ENCODE measurements at regions not wholly inside any gene's neighbourhood (a gene's known extent, or its start where the extent isn't known, plus 50 kb on each side); places are given as distances from the start of the nearest gene placed in this dataset.

- H3K4me1 ChIP-seq (ENCODE audit: control insufficient read depth in 2 of 2, insufficient read depth in 2 of 2, low read length in 2 of 2) = no peaks in the 10 kb centered on the region
- no peak overlapping the region for H3K27ac ChIP-seq (ENCODE audit: low read depth, low read length)
- intact Hi-C loops (cut with micrococcal nuclease) = no loop called here
- Mint-ChIP-seq H3K36me3 (peaks cover 0 to 8% (median 0%) of the 10 kb centered on the region in 5 donors), H3K4me1 (no peaks in the 10 kb centered on the region), H3K9me3 (peaks cover 2 to 15% (median 11%) of the 10 kb centered on the region in 11 donors), H3K27ac (no peak overlapping the region), H3K27me3 (peaks cover 0 to 15% (median 0%) of the 10 kb centered on the region in 5 donors), H3K4me3 (no peak overlapping the region)
- ATAC-seq (no peak), DNase-seq (no peak)
- peaks cover 0 to 7% (median 0%) of the 10 kb centered on the region in 3 experiments for H3K9me3 ChIP-seq (ENCODE audit: control insufficient read depth in 2 of 3, low read length in 3 of 3)
- no peaks in the 10 kb centered on the region for H3K27me3 ChIP-seq (ENCODE audit: control insufficient read depth in 2 of 2, insufficient read depth in 2 of 2, low read length in 2 of 2)
- H3K36me3 ChIP-seq (ENCODE audit: control insufficient read depth in 2 of 3, insufficient read depth in 3 of 3, low read length in 3 of 3) = no peaks in the 10 kb centered on the region
- ChIA-PET POLR2A (no interaction called here), CTCF (no interaction called here)
- no peak overlapping the region for H3K4me3 ChIP-seq (ENCODE audit: low read length)
These were observed 545.5 kb downstream of the TCERG1L start for GRCh38 chr10:130766071-130766470.

DNA sequence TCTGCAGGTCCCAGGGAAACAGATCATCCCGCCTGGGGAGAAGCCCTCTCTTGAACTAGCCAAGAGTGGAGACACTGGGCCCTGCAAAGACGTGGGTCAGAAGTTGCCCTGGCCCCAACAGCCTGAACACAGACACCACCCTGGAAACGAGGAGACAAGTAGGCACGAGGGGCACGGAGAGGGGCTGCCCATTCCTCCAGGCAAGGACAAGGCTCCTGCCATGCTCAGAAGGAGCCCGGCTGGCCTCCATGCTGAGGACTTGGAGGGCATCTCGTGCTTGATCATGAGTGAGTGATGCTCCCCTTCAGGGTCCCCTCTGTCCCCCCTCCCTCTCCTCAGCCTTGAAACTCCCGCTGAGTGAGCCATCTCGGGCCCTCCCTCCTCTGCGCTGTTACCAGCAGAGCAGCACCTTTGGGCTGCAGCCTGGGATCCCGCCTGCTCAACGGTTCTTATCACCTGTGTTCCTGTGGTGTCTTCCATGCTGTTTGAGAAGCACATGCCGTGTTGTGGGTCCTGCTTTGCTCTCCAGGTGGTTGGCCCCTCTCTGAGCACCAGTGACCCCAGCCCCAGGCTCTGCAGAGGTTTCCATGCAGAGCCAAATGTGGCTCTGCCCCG, 544.3 kb downstream of the TCERG1L start:
- H3K36me3 ChIP-seq (ENCODE audit: control insufficient read depth in 2 of 3, insufficient read depth in 3 of 3, low read length in 3 of 3) = no peaks in the 10 kb centered on the region
- peaks cover 0 to 23% (median 0%) of the 10 kb centered on the region in 5 donors for H3K27me3 Mint-ChIP-seq
- DNase-seq = no peak
- intact Hi-C loops (cut with micrococcal nuclease) = no loop called here
- H3K4me1 Mint-ChIP-seq = no peaks in the 10 kb centered on the region
- no peaks in the 10 kb centered on the region for H3K4me1 ChIP-seq (ENCODE audit: control insufficient read depth in 2 of 2, insufficient read depth in 2 of 2, low read length in 2 of 2)
- H3K27me3 ChIP-seq (ENCODE audit: control insufficient read depth in 2 of 2, insufficient read depth in 2 of 2, low read length in 2 of 2) = no peaks in the 10 kb centered on the region
- H3K27ac Mint-ChIP-seq = no peak overlapping the region
- peaks cover 0 to 6% (median 0%) of the 10 kb centered on the region in 3 experiments for H3K9me3 ChIP-seq (ENCODE audit: control insufficient read depth in 2 of 3, low read length in 3 of 3)
- H3K27ac ChIP-seq (ENCODE audit: low read depth, low read length) = no peak overlapping the region
- no peak overlapping the region for H3K4me3 ChIP-seq (ENCODE audit: low read length)
- no peak overlapping the region for H3K4me3 Mint-ChIP-seq
- POLR2A ChIA-PET = no interaction called here
- H3K9me3 Mint-ChIP-seq = peaks cover 2 to 14% (median 12%) of the 10 kb centered on the region in 11 donors
- ATAC-seq = no peak
- CTCF ChIA-PET = no interaction called here
- peaks cover 0 to 8% (median 0%) of the 10 kb centered on the region in 5 donors for H3K36me3 Mint-ChIP-seq

DNA sequence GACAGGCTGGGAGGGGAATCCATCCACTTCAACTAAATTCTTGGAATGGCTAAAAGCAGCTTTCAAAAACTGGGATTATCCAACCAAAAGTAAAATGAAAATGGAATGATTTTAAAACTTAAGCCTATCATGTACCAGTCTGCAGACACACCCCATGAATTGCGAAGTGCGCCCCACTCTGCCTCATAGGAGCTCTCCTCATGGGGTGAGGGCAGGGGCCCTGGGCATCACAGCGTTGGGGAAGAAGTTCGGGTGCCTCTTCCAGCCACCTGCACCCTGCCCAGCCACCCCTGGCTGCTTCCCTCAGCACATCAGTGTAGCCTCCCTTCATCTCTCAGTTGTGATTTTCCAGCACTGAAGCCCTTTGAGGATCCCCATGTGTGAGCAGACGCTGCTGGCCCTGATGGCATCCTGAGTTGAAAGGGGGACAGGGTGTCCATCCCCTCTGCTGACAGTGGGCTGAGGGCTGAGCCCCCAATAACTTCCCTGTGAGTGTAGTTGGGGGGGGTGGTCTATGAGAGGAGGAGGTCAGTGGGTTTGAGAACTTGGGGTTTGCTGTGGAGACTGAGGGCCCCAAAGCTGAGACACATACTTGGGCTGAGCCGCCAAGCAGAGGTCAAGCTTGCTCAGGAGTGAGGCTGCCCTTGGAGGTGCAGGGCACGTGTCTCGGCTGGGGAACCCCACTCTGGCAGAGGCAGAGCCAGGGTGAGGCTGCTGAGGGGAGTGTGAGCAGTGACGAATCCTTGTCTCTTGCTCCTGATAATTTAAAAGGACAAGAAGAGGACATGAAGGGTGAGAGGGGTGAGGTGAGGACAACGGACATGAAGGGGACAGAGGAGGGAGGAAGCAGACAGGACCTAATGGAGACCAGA, 542.1 kb downstream of the TCERG1L start:
- Mint-ChIP-seq H3K4me1 (no peaks in the 10 kb centered on the region), H3K27me3 (peaks cover 0 to 44% (median 14%) of the 10 kb centered on the region in 5 donors), H3K27ac (peak overlapping the region in 1 of 9 donors; percentile 59), H3K4me3 (no peak overlapping the region), H3K9me3 (peaks cover 2 to 14% (median 11%) of the 10 kb centered on the region in 11 donors), H3K36me3 (peaks cover 0 to 8% (median 0%) of the 10 kb centered on the region in 5 donors)
- DNase-seq (no peak), ATAC-seq (no peak)
- intact Hi-C loops (cut with micrococcal nuclease) = no loop called here
- no peak overlapping the region for H3K27ac ChIP-seq (ENCODE audit: low read depth, low read length)
- H3K4me1 ChIP-seq (ENCODE audit: control insufficient read depth in 2 of 2, insufficient read depth in 2 of 2, low read length in 2 of 2) = no peaks in the 10 kb centered on the region
- CTCF ChIA-PET = no interaction called here
- POLR2A ChIA-PET = no interaction called here
- H3K4me3 ChIP-seq (ENCODE audit: low read length) = no peak overlapping the region
- peaks cover 0 to 6% (median 0%) of the 10 kb centered on the region in 3 experiments for H3K9me3 ChIP-seq (ENCODE audit: control insufficient read depth in 2 of 3, low read length in 3 of 3)
- H3K27me3 ChIP-seq (ENCODE audit: control insufficient read depth in 2 of 2, insufficient read depth in 2 of 2, low read length in 2 of 2) = no peaks in the 10 kb centered on the region
- H3K36me3 ChIP-seq (ENCODE audit: control insufficient read depth in 2 of 3, insufficient read depth in 3 of 3, low read length in 3 of 3) = no peaks in the 10 kb centered on the region

DNA sequence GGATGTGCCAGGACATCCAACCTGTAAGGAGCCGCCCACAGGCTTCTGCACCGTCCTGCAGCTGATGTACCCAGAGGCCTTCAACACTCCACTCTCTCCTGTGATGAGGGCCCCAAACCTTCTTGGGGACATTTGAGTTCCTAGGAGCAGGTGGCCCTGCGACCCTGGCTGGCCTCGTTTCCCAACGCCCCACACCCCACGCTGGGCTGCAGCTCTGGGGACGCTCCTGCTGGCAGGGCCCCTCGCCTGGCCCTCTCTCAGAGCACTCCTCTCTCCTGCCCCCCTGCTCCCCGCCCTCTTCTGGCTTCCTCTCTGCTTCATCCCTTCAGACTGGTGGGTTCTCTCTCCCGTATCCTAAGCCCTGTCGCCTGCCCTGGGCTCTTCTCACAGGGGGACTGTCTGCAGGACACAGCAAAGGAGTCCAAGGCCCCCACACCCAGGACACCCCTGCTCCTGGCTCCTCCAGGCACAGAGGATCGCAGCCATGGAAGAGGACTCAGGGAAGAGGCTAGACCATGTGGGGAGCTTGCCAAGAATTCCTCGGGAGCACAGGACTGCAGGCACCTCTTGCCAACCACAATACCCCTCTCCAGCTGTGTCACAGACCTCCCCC, 541.4 kb downstream of the TCERG1L start:
- Histone ChIP-seq H3K27me3 (ENCODE audit: control insufficient read depth in 2 of 2, insufficient read depth in 2 of 2, low read length in 2 of 2) (no peaks in the 10 kb centered on the region), H3K4me1 (ENCODE audit: control insufficient read depth in 2 of 2, insufficient read depth in 2 of 2, low read length in 2 of 2) (no peaks in the 10 kb centered on the region), H3K27ac (ENCODE audit: low read depth, low read length) (no peak overlapping the region), H3K9me3 (ENCODE audit: control insufficient read depth in 2 of 3, low read length in 3 of 3) (peaks cover 0 to 6% (median 0%) of the 10 kb centered on the region in 3 experiments), H3K36me3 (ENCODE audit: control insufficient read depth in 2 of 3, insufficient read depth in 3 of 3, low read length in 3 of 3) (no peaks in the 10 kb centered on the region), H3K4me3 (ENCODE audit: low read length) (no peak overlapping the region)
- DNase-seq = no peak
- POLR2A ChIA-PET = no interaction called here
- H3K27ac Mint-ChIP-seq = no peak overlapping the region
- ATAC-seq = no peak
- intact Hi-C loops (cut with micrococcal nuclease) = no loop called here
- H3K4me3 Mint-ChIP-seq = no peak overlapping the region
- H3K9me3 Mint-ChIP-seq = peaks cover 2 to 13% (median 11%) of the 10 kb centered on the region in 11 donors
- H3K27me3 Mint-ChIP-seq = peaks cover 0 to 43% (median 15%) of the 10 kb centered on the region in 5 donors
- H3K4me1 Mint-ChIP-seq = no peaks in the 10 kb centered on the region
- H3K36me3 Mint-ChIP-seq = peaks cover 0 to 8% (median 0%) of the 10 kb centered on the region in 5 donors
- CTCF ChIA-PET = no interaction called here

DNA sequence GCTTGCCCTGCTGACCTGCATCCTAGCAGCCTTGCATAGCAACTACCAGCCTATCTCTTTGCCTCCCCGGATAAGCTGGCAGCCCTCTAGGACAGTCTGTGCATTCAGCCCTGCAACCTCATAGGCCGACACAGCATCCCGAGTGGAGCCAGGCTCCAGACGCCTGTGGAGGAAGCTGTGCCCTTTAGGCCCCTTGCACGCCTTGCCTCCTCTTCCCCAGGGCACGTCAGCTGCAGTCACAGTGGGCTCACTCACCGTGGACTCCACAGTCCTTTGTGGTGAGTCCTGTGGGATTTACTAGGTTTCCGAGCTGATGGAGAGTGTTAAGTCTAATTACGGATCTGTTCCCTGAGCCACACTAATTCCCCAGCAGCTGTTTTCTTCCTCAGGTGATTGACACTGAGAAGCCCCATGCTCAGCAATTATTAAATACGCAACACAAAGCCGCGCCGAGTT, 540.0 kb downstream of the TCERG1L start:
- ChIA-PET CTCF (no interaction called here), POLR2A (no interaction called here)
- H3K9me3 Mint-ChIP-seq = peaks cover 2 to 13% (median 7%) of the 10 kb centered on the region in 11 donors
- DNase-seq = no peak
- peaks cover 0 to 38% (median 15%) of the 10 kb centered on the region in 5 donors for H3K27me3 Mint-ChIP-seq
- no peaks in the 10 kb centered on the region for H3K4me1 Mint-ChIP-seq
- no peaks in the 10 kb centered on the region for H3K27me3 ChIP-seq (ENCODE audit: control insufficient read depth in 2 of 2, insufficient read depth in 2 of 2, low read length in 2 of 2)
- H3K9me3 ChIP-seq (ENCODE audit: control insufficient read depth in 2 of 3, low read length in 3 of 3) = peaks cover 0 to 6% (median 0%) of the 10 kb centered on the region in 3 experiments
- H3K27ac Mint-ChIP-seq = no peak overlapping the region
- peaks cover 0 to 5% (median 0%) of the 10 kb centered on the region in 5 donors for H3K36me3 Mint-ChIP-seq
- ATAC-seq = no peak
- H3K4me3 Mint-ChIP-seq = no peak overlapping the region
- intact Hi-C loops (cut with micrococcal nuclease) = no loop called here
- H3K4me1 ChIP-seq (ENCODE audit: control insufficient read depth in 2 of 2, insufficient read depth in 2 of 2, low read length in 2 of 2) = no peaks in the 10 kb centered on the region
- no peak overlapping the region for H3K27ac ChIP-seq (ENCODE audit: low read depth, low read length)
- H3K36me3 ChIP-seq (ENCODE audit: control insufficient read depth in 2 of 3, insufficient read depth in 3 of 3, low read length in 3 of 3) = no peaks in the 10 kb centered on the region
- no peak overlapping the region for H3K4me3 ChIP-seq (ENCODE audit: low read length)

DNA sequence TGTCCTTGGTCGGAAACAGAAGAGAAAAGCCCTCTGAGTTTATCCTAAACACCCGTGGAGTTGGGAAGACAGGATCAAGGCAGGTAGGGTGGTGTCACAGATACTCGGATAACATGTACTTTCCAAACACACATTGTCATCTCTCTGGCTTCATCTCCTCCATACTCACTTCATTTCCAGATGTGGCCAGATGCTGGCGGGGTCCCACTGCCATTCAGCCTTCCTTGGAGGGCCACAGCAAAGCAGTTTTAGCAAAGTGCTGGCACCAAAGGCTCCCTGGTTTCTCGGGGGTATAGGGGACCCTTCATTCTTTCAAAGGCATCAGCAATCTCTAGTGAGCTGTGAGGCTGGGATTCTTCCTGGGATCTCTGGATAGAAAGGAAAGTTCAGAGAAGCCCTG, 539.5 kb downstream of the TCERG1L start:
- no peak for DNase-seq

More for the DNA sequence above, 539.5 kb downstream of the TCERG1L start:
- no peak overlapping the region for H3K4me3 Mint-ChIP-seq
- Histone ChIP-seq H3K9me3 (ENCODE audit: control insufficient read depth in 2 of 3, low read length in 3 of 3) (peaks cover 0 to 6% (median 0%) of the 10 kb centered on the region in 3 experiments), H3K36me3 (ENCODE audit: control insufficient read depth in 2 of 3, insufficient read depth in 3 of 3, low read length in 3 of 3) (no peaks in the 10 kb centered on the region), H3K27ac (ENCODE audit: low read depth, low read length) (no peak overlapping the region), H3K27me3 (ENCODE audit: control insufficient read depth in 2 of 2, insufficient read depth in 2 of 2, low read length in 2 of 2) (no peaks in the 10 kb centered on the region), H3K4me1 (ENCODE audit: control insufficient read depth in 2 of 2, insufficient read depth in 2 of 2, low read length in 2 of 2) (no peaks in the 10 kb centered on the region), H3K4me3 (ENCODE audit: low read length) (no peak overlapping the region)
- ATAC-seq = no peak
- CTCF ChIA-PET = no interaction called here
- intact Hi-C loops (cut with micrococcal nuclease) = no loop called here
- no peaks in the 10 kb centered on the region for H3K4me1 Mint-ChIP-seq
- peaks cover 2 to 13% (median 7%) of the 10 kb centered on the region in 11 donors for H3K9me3 Mint-ChIP-seq
- H3K27me3 Mint-ChIP-seq = peaks cover 0 to 38% (median 15%) of the 10 kb centered on the region in 5 donors
- POLR2A ChIA-PET = no interaction called here
- no peak overlapping the region for H3K27ac Mint-ChIP-seq
- H3K36me3 Mint-ChIP-seq = peaks cover 0 to 5% (median 0%) of the 10 kb centered on the region in 5 donors
